ENCODE measurements at regions not wholly inside any gene's neighbourhood (a gene's known extent, or its start where the extent isn't known, plus 50 kb on each side); places are given as distances from the start of the nearest gene placed in this dataset.

- TF ChIP-seq RAD21 (IDR thresholded peaks at IDR 0.05; ENCODE audit: low read depth), result no peak
- TF ChIP-seq POLR2AphosphoS5 (IDR thresholded peaks at IDR 0.05; ENCODE audit: low read depth, low read length), result no peak
- no peak for TF ChIP-seq CTCF (IDR thresholded peaks at IDR 0.05 in 2 of 3, conservative IDR thresholded peaks at IDR 0.05 in 1 of 3; ENCODE audit: borderline replicate concordance in 1 of 3, insufficient read depth in 1 of 3, low read depth in 2 of 3, low read length in 2 of 3)
- no peak for TF ChIP-seq SP1 (IDR thresholded peaks at IDR 0.05; ENCODE audit: low read depth)
These were observed 276.9 kb downstream of the TCF7L2 start for GRCh38 chr10:113226831-113227445.
